MCF 10A (cell line): ENCODE measurements at regions not wholly inside any gene's neighbourhood (a gene's known extent, or its start where the extent isn't known, plus 50 kb on each side); places are given as distances from the start of the nearest gene placed in this dataset.
A peak's percentile ranks its signal among the peaks of the same experiment; 100 is the strongest.

Source experiments
- BruUV-seq: library from RNA; stranded (reverse); fragments of 400-500 nt; replicated peaks from 2 replicates; lab custom pipeline; 2021; lab: Mats Ljungman, UMichigan
- CTCF ChIA-PET: fragments of 300-600 bp; sonication (Branson Sonifier 250); formaldehyde crosslinking; extraction: SDS; loops from one replicate; lab custom pipeline; 2021; ENCODE audit warnings: antibody characterized with exemption, inconsistent platforms; lab: Yijun Ruan, JAX
- POLR2A ChIA-PET: fragments of 300-600, 350-650 bp; sonication (Branson Sonifier 250); formaldehyde crosslinking; extraction: SDS; loops from one replicate; lab custom pipeline; 2020; ENCODE audit warnings: antibody characterized with exemption, inconsistent platforms; lab: Yijun Ruan, JAX
- DNase-seq: peaks from one replicate; pipeline ENCODE4 v3.0.0-alpha.2; 2018; ENCODE audit not compliant: unreplicated experiment
- H3K27ac Mint-ChIP-seq: one replicate; pipeline ENCODE4 v1.8.0; 2022; ENCODE audit warnings: mild to moderate bottlenecking, low read depth, mixed read lengths; ENCODE audit not compliant: unreplicated experiment
- H3K27me3 Mint-ChIP-seq: one replicate; pipeline ENCODE4 v1.8.0; 2022; ENCODE audit warnings: mixed read lengths; ENCODE audit not compliant: insufficient read depth, unreplicated experiment
- H3K36me3 Mint-ChIP-seq: one replicate; pipeline ENCODE4 v1.8.0; 2022; ENCODE audit warnings: mild to moderate bottlenecking, moderate library complexity, mixed read lengths; ENCODE audit not compliant: insufficient read depth, unreplicated experiment
- H3K4me1 Mint-ChIP-seq: one replicate; pipeline ENCODE4 v1.8.0; 2022; ENCODE audit warnings: mixed read lengths; ENCODE audit not compliant: insufficient read depth, unreplicated experiment
- H3K4me3 Mint-ChIP-seq: one replicate; pipeline ENCODE4 v1.8.0; 2022; ENCODE audit warnings: mild to moderate bottlenecking, moderate library complexity, mixed read lengths; ENCODE audit not compliant: unreplicated experiment
- H3K9me3 Mint-ChIP-seq: one replicate; pipeline ENCODE4 v1.8.0; 2022; ENCODE audit warnings: mixed read lengths; ENCODE audit not compliant: unreplicated experiment
- intact Hi-C: fragments of 100-400 bp; cut with micrococcal nuclease; formaldehyde crosslinking; loops from 2 replicates; pipeline ENCODE4 v1.14.1; 2022
- TF ChIP-seq, protein P1 (sequence below): fragments of 200-600 bp; IDR thresholded peaks from one replicate; pipeline ENCODE4 v1.8.0; 2022; ENCODE audit warnings: antibody characterized with exemption, mild to moderate bottlenecking; ENCODE audit not compliant: unreplicated experiment

DNA sequence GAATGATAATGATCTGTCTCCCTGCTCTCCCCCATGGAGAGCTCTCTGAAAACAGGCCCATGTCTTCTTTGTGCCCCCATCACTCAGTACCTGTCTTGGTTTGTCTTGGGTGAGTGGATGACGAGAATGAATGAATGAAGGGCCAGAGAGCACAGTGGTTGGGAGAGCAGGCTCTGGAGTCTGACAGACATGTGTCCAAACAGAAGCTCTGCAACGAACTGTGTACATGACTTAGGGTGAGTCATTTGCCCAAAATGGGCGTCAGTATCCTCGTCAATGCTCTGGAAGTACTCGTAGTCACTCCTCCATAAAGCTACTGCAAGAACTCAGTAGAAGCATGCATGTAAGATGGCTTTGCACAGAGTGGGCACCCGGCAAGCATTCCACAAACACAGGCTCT is 170.2 kb upstream of the TLE3 start:
- peak overlapping the region; percentile 46 for H3K27ac Mint-ChIP-seq
- DNase-seq, result peak; percentile 86
- intact Hi-C loops, result no loop called here
- no peaks in the 10 kb centered on the region for H3K27me3 Mint-ChIP-seq
- no peaks in the 10 kb centered on the region for H3K36me3 Mint-ChIP-seq
- POLR2A ChIA-PET, result interaction anchor here (0.6 to 4.1 kb wide), 8 partner anchors 38 to 299 kb away, joined by 3 to 22 read pairs (median 4); partner anchors contain the start of gene TLE3
- no peaks in the 10 kb centered on the region for H3K9me3 Mint-ChIP-seq
- H3K4me3 Mint-ChIP-seq, result no peak overlapping the region
- BruUV-seq, result no TSS peak
- TF ChIP-seq, protein P1, sequence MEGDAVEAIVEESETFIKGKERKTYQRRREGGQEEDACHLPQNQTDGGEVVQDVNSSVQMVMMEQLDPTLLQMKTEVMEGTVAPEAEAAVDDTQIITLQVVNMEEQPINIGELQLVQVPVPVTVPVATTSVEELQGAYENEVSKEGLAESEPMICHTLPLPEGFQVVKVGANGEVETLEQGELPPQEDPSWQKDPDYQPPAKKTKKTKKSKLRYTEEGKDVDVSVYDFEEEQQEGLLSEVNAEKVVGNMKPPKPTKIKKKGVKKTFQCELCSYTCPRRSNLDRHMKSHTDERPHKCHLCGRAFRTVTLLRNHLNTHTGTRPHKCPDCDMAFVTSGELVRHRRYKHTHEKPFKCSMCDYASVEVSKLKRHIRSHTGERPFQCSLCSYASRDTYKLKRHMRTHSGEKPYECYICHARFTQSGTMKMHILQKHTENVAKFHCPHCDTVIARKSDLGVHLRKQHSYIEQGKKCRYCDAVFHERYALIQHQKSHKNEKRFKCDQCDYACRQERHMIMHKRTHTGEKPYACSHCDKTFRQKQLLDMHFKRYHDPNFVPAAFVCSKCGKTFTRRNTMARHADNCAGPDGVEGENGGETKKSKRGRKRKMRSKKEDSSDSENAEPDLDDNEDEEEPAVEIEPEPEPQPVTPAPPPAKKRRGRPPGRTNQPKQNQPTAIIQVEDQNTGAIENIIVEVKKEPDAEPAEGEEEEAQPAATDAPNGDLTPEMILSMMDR, result no peak
- peaks cover 57% of the 10 kb centered on the region for H3K4me1 Mint-ChIP-seq
- CTCF ChIA-PET, result interaction anchor here (0.6 kb wide), 1 partner anchor 49 kb away, joined by 3 read pairs; no protein-coding TSS in a partner anchor

DNA sequence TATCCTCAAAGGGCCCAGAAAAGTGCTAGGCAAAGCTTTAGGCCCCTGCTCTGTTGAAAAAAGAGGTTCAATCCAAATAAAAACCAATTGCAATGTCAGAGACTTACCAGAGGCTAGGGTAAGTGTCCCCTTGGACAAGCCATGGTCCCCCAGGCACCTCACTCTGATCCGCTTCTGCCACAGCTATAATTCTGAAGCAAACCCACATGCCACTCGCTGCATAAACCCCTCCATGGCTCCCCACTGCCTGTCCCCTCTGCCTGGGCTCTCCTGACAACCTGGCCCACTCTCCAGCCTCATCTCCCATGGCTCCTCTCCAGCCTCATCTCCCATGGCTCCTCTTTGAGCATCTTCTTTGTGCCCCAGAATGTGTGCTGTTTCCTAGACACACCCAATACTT is 169.6 kb upstream of the TLE3 start:
- Mint-ChIP-seq H3K27me3 (no peaks in the 10 kb centered on the region), H3K27ac (peak overlapping the region; percentile 46), H3K4me1 (peaks cover 57% of the 10 kb centered on the region), H3K9me3 (no peaks in the 10 kb centered on the region), H3K4me3 (no peak overlapping the region), H3K36me3 (no peaks in the 10 kb centered on the region)
- CTCF ChIA-PET, result interaction anchor here (0.6 to 0.8 kb wide), 2 partner anchors 50 to 74 kb away, joined by 3 to 6 read pairs; no protein-coding TSS in a partner anchor
- no TSS peak for BruUV-seq
- DNase-seq, result no peak
- POLR2A ChIA-PET, result interaction anchor here (0.6 to 4.1 kb wide), 6 partner anchors 37 to 169 kb away, joined by 3 to 22 read pairs (median 4); partner anchors contain the start of gene TLE3
- TF ChIP-seq, protein P1, result no peak
- intact Hi-C loops, result no loop called here

DNA sequence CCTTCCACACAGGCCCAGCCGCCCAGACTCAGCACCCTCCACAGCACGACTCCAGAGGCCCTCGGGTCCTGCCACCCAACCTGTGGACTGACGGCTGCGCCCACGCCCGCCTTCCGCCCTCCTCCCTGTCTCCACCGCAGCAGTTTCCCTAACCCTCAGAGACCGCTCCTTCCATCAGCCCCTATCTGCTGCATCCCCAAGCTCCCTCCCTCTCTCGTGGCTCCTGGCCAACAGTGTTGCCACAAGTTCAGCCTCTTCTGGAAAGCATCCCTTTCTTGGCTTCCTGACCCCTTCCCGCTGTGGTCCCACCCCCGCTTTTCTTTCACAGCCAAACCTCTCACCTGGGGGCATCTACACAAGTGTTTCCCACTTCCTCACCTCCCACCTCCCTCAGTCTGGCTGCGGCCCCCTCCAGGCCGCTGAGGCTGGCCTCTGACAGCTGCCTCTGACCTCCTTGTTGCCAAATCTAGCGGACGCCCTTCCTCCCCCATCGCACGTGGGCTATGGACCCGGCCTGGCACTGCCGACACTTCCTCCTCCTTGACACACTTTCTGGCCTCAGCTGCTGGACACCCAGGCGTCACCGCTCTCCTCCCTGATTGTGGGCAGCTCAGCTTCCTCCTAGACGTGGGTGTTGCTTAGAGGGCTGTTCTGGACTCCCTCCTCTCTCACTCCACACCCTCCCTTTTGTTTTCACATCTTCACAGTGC is 168.8 kb upstream of the TLE3 start:
- CTCF ChIA-PET, result interaction anchor here (0.8 kb wide), 1 partner anchor 73 kb away, joined by 6 read pairs; no protein-coding TSS in a partner anchor
- Mint-ChIP-seq H3K4me1 (peaks cover 51% of the 10 kb centered on the region), H3K36me3 (no peaks in the 10 kb centered on the region), H3K9me3 (no peaks in the 10 kb centered on the region), H3K27me3 (no peaks in the 10 kb centered on the region), H3K27ac (no peak overlapping the region), H3K4me3 (no peak overlapping the region)
- TF ChIP-seq, protein P1, result no peak
- POLR2A ChIA-PET, result no interaction called here
- BruUV-seq, result no TSS peak
- DNase-seq, result peak; percentile 85
- intact Hi-C loops, result no loop called here

DNA sequence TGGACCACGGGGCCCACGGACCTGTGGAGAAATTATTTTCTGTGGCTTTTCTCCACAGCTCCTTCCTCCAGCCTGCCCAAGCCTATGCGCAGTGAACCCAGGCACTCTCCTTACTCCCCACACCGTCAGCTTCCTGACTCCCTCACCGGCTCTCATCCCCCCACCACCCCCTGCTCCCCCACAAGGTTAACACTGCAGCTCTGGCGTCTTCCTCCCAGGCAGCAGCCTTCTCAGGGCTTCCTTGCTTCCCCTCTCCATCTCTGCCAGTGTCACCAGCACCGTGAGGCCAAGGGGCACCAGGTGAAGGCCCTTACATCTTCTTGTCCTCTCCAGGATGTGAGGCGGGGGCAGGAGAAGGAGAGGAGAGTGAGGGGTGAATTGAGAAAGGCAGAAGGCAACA is 168.3 kb upstream of the TLE3 start:
- H3K27me3 Mint-ChIP-seq, result no peaks in the 10 kb centered on the region
- H3K9me3 Mint-ChIP-seq, result no peaks in the 10 kb centered on the region
- TF ChIP-seq, protein P1, result no peak
- no peak overlapping the region for H3K27ac Mint-ChIP-seq
- peaks cover 45% of the 10 kb centered on the region for H3K4me1 Mint-ChIP-seq
- intact Hi-C loops, result no loop called here
- H3K36me3 Mint-ChIP-seq, result no peaks in the 10 kb centered on the region
- H3K4me3 Mint-ChIP-seq, result no peak overlapping the region
- DNase-seq, result no peak
- BruUV-seq, result no TSS peak
- ChIA-PET POLR2A (no interaction called here), CTCF (interaction anchor here (0.6 kb wide), 1 partner anchor 168 kb away, joined by 4 read pairs; no protein-coding TSS in a partner anchor)
